Posterior vena cava (tissue), 2 donors: ENCODE measurements at regions not wholly inside any gene's neighbourhood (a gene's known extent, or its start where the extent isn't known, plus 50 kb on each side); places are given as distances from the start of the nearest gene placed in this dataset.
"Not testable (repeated sequence)": the region's sequence is repeated elsewhere in the genome, so short reads cannot be mapped to it uniquely, and the experiment has no call there.

Experiments used
- DNase-seq: peaks from one replicate; pipeline ENCODE4 v3.0.0-alpha.2; 2020; ENCODE audit warnings: low spot score
- intact Hi-C, 2 donors: fragments of 100-400 bp; cut with DNase I; formaldehyde crosslinking; loops; one replicate each; pipeline versions ENCODE4 v1.14.1 to v1.14.2; 2022 to 2023
- donor health status: DM: yes; HTN: yes; CAD: no.
- donor health status: DM: yes; HTN: yes; CAD: no.

GRCh38 chr5:99553211-99553810 is 624.5 kb upstream of the CHD1 start:
- intact Hi-C loops = no loop called here
- no peak for DNase-seq

- intact Hi-C loops = no loop called here
- DNase-seq = no peak
Observed at GRCh38 chr5:99544356-99544755, 615.5 kb upstream of the CHD1 start.

GRCh38 chr5:99543841-99544240 is 615.0 kb upstream of the CHD1 start:
- intact Hi-C loops = no loop called here
- DNase-seq = no peak

- intact Hi-C loops = not testable (repeated sequence)
- peak; percentile 73 for DNase-seq
Observed at GRCh38 chr5:99534241-99534640, 605.4 kb upstream of the CHD1 start.

GRCh38 chr5:99521666-99522065 is 592.9 kb upstream of the CHD1 start:
- DNase-seq, intact Hi-C loops: not testable (repeated sequence)

- intact Hi-C loops, DNase-seq: not testable (repeated sequence)
Observed at GRCh38 chr5:99515864-99516490, 587.2 kb upstream of the CHD1 start.

- intact Hi-C loops, DNase-seq: not testable (repeated sequence)
Observed at GRCh38 chr5:99510237-99510866, 581.5 kb upstream of the CHD1 start.

GRCh38 chr5:99509064-99509463 is 580.3 kb upstream of the CHD1 start:
- DNase-seq, intact Hi-C loops: not testable (repeated sequence)

GRCh38 chr5:99495456-99495855 is 566.6 kb upstream of the CHD1 start:
- intact Hi-C loops, DNase-seq: not testable (repeated sequence)

- DNase-seq, intact Hi-C loops: not testable (repeated sequence)
Observed at GRCh38 chr5:99478450-99478849, 549.6 kb upstream of the CHD1 start.

GRCh38 chr5:99473328-99473727 is 544.5 kb upstream of the CHD1 start:
- intact Hi-C loops, DNase-seq: not testable (repeated sequence)

- DNase-seq, intact Hi-C loops: not testable (repeated sequence)
Observed at GRCh38 chr5:99471726-99472125, 542.9 kb upstream of the CHD1 start.

GRCh38 chr5:99471178-99471577 is 542.4 kb upstream of the CHD1 start:
- intact Hi-C loops, DNase-seq: not testable (repeated sequence)

- intact Hi-C loops, DNase-seq: not testable (repeated sequence)
Observed at GRCh38 chr5:99470636-99471035, 541.8 kb upstream of the CHD1 start.

- DNase-seq = no peak
- intact Hi-C loops = no loop called here
Observed at GRCh38 chr5:99460701-99461100, 531.9 kb upstream of the CHD1 start.

GRCh38 chr5:99453196-99453595 is 524.4 kb upstream of the CHD1 start:
- intact Hi-C loops = no loop called here
- no peak for DNase-seq

GRCh38 chr5:99449786-99450185 is 521.0 kb upstream of the CHD1 start:
- intact Hi-C loops = no loop called here

GRCh38 chr5:99445805-99446204 is 517.0 kb upstream of the CHD1 start:
- DNase-seq = no peak
- intact Hi-C loops = no loop called here

More at GRCh38 chr5:99449786-99450185, 521.0 kb upstream of the CHD1 start:
- DNase-seq = no peak

- no peak for DNase-seq
- intact Hi-C loops = no loop called here
Observed at GRCh38 chr5:99441235-99441634, 512.4 kb upstream of the CHD1 start.

GRCh38 chr5:99438619-99439018 is 509.8 kb upstream of the CHD1 start:
- no peak for DNase-seq
- intact Hi-C loops = no loop called here

- DNase-seq = no peak
- intact Hi-C loops = no loop called here
Observed at GRCh38 chr5:99437986-99438385, 509.2 kb upstream of the CHD1 start.
